H9 (cell line): ENCODE measurements at regions not wholly inside any gene's neighbourhood (a gene's known extent, or its start where the extent isn't known, plus 50 kb on each side); places are given as distances from the start of the nearest gene placed in this dataset.

Experiments
- DNase-seq: peaks from one replicate; pipeline ENCODE4 v3.0.0-alpha.2; 2017
- H2AFZ ChIP-seq: one replicate; pipeline ENCODE4 v1.6.1; 2013; ENCODE audit warnings: mild to moderate bottlenecking, low read length, control low read depth, moderate library complexity
- H2AK5ac ChIP-seq: 2 replicates; pipeline ENCODE4 v1.6.1; 2013; ENCODE audit warnings: low read length, control low read depth, mixed read lengths; ENCODE audit not compliant: insufficient read length
- H2BK120ac ChIP-seq: one replicate; pipeline ENCODE4 v1.6.1; 2013; ENCODE audit warnings: low read depth, mild to moderate bottlenecking, low read length, control low read depth, inconsistent platforms; ENCODE audit not compliant: poor library complexity, severe bottlenecking
- H2BK12ac ChIP-seq: 2 replicates; pipeline ENCODE4 v1.6.1; 2013; ENCODE audit warnings: low read length, control low read depth, mixed read lengths, low read depth; ENCODE audit not compliant: insufficient read length
- H2BK15ac ChIP-seq: 2 replicates; pipeline ENCODE4 v1.6.1; 2013; ENCODE audit warnings: low read depth, low read length, control low read depth
- H2BK20ac ChIP-seq: one replicate; pipeline ENCODE4 v1.6.1; 2013; ENCODE audit warnings: low read depth, mild to moderate bottlenecking, low read length, control low read depth, inconsistent platforms; ENCODE audit not compliant: poor library complexity, severe bottlenecking
- H2BK5ac ChIP-seq: 2 replicates; pipeline ENCODE4 v1.6.1; 2013; ENCODE audit warnings: low read length, control low read depth, mixed read lengths; ENCODE audit not compliant: insufficient read length
- H3K14ac ChIP-seq: 2 replicates; pipeline ENCODE4 v1.6.1; 2013; ENCODE audit warnings: low read length, control low read depth; ENCODE audit not compliant: insufficient read depth
- H3K18ac ChIP-seq: 2 replicates; pipeline ENCODE4 v1.6.1; 2013; ENCODE audit warnings: low read depth, mild to moderate bottlenecking, mixed read lengths, low read length, control low read depth; ENCODE audit not compliant: insufficient read length
- H3K23ac ChIP-seq: 2 replicates; pipeline ENCODE4 v1.6.1; 2013; ENCODE audit warnings: low read length, control low read depth, mixed read lengths, low read depth; ENCODE audit not compliant: insufficient read length
- H3K23me2 ChIP-seq: 2 replicates; pipeline ENCODE4 v1.6.1; 2013; ENCODE audit warnings: low read depth, mild to moderate bottlenecking, mixed read lengths, low read length, control low read depth; ENCODE audit not compliant: insufficient read length, poor library complexity, severe bottlenecking
- H3K27ac ChIP-seq: 2 replicates; pipeline ENCODE4 v1.5.1; 2013; ENCODE audit warnings: low read length, control low read depth, mixed read lengths, low read depth; ENCODE audit not compliant: insufficient read length
- H3K27me3 ChIP-seq: 2 replicates; pipeline ENCODE4 v1.6.1; 2013; ENCODE audit warnings: low read length, control low read depth, inconsistent platforms; ENCODE audit not compliant: insufficient read depth
- H3K4ac ChIP-seq: 2 replicates; pipeline ENCODE4 v1.6.1; 2013; ENCODE audit warnings: low read depth, mild to moderate bottlenecking, control low read depth, inconsistent platforms, low read length, moderate library complexity
- H3K4me1 ChIP-seq: 2 replicates; pipeline ENCODE4 v1.6.1; 2013; ENCODE audit warnings: low read length, control low read depth, inconsistent platforms; ENCODE audit not compliant: insufficient read depth
- H3K4me2 ChIP-seq: 2 replicates; pipeline ENCODE4 v1.6.1; 2013; ENCODE audit warnings: low read length, control low read depth, mixed read lengths; ENCODE audit not compliant: insufficient read length, insufficient read depth
- H3K56ac ChIP-seq: 2 replicates; pipeline ENCODE4 v1.6.1; 2013; ENCODE audit warnings: low read depth, mild to moderate bottlenecking, mixed read lengths, low read length, control low read depth; ENCODE audit not compliant: insufficient read length
- H3K79me1 ChIP-seq: 2 replicates; pipeline ENCODE4 v1.6.1; 2013; ENCODE audit warnings: low read depth, mild to moderate bottlenecking, moderate library complexity, low read length, control low read depth, inconsistent platforms; ENCODE audit not compliant: insufficient read depth, poor library complexity, severe bottlenecking
- H3K79me2 ChIP-seq: 2 replicates; pipeline ENCODE4 v1.6.1; 2013; ENCODE audit warnings: low read length, control low read depth, inconsistent platforms; ENCODE audit not compliant: insufficient read depth
- H3K9ac ChIP-seq: 2 replicates; pipeline ENCODE4 v1.6.1; 2013; ENCODE audit warnings: low read length, control low read depth, mixed read lengths; ENCODE audit not compliant: insufficient read length; ENCODE audit errors: extremely low read depth
- H3K9me3 ChIP-seq: one replicate; pipeline ENCODE4 v1.6.1; 2013; ENCODE audit warnings: low read depth, low read length, inconsistent platforms; ENCODE audit not compliant: control insufficient read depth
- H3T11ph ChIP-seq: one replicate; pipeline ENCODE4 v1.6.1; 2013; ENCODE audit warnings: mild to moderate bottlenecking, low read length, control low read depth, inconsistent platforms
- H4K20me1 ChIP-seq: one replicate; pipeline ENCODE4 v1.6.1; 2013; ENCODE audit not compliant: control insufficient read depth, insufficient read length, insufficient read depth
- H4K5ac ChIP-seq: 2 replicates; pipeline ENCODE4 v1.6.1; 2013; ENCODE audit warnings: low read depth, mild to moderate bottlenecking, mixed read lengths, low read length, control low read depth; ENCODE audit not compliant: insufficient read length
- H4K8ac ChIP-seq: replicated peaks from 2 replicates; pipeline ENCODE4 v1.6.1; 2013; ENCODE audit warnings: low read length, control low read depth, mixed read lengths, low read depth; ENCODE audit not compliant: insufficient read length
- H4K91ac ChIP-seq: 2 replicates; pipeline ENCODE4 v1.6.1; 2013; ENCODE audit warnings: low read depth, mild to moderate bottlenecking, moderate library complexity, mixed read lengths, low read length, control low read depth; ENCODE audit not compliant: insufficient read length
- H3K27ac Mint-ChIP-seq, 3 experiments: 2 replicates in 2 of 3; 3 replicates in 1 of 3; pipeline ENCODE4 v1.8.0; 2020 to 2021; ENCODE audit warnings: mixed read lengths in 3 of 3, mild to moderate bottlenecking in 1 of 3, moderate library complexity in 1 of 3
- H3K27me3 Mint-ChIP-seq: 2 replicates; pipeline ENCODE4 v1.8.0; 2021; ENCODE audit warnings: low read depth, mild to moderate bottlenecking, moderate library complexity, mixed read lengths
- H3K36me3 Mint-ChIP-seq, 3 experiments: 2 replicates in 2 of 3; 3 replicates in 1 of 3; pipeline ENCODE4 v1.8.0; 2020 to 2021; ENCODE audit warnings: low read depth in 3 of 3, mixed read lengths in 3 of 3; ENCODE audit not compliant: insufficient read depth in 1 of 3
- H3K4me1 Mint-ChIP-seq, 2 experiments: 2 replicates each; pipeline ENCODE4 v1.8.0; 2020; ENCODE audit warnings: mixed read lengths in 2 of 2
- H3K4me3 Mint-ChIP-seq, 2 experiments: 2 replicates in 1 of 2; 3 replicates in 1 of 2; pipeline ENCODE4 v1.8.0; 2020 to 2021; ENCODE audit warnings: mild to moderate bottlenecking in 2 of 2, mixed read lengths in 2 of 2, moderate library complexity in 1 of 2
- H3K9me3 Mint-ChIP-seq, 2 experiments: 2 replicates in 1 of 2; 3 replicates in 1 of 2; pipeline ENCODE4 v1.8.0; 2020; ENCODE audit warnings: mild to moderate bottlenecking in 2 of 2, mixed read lengths in 2 of 2, moderate library complexity in 1 of 2
- CTCF ChIP-seq: fragments of 200-600 bp; sonication (generic); conservative IDR thresholded peaks from 3 replicates; pipeline ENCODE4 v1.8.0; 2021; ENCODE audit warnings: antibody characterized with exemption, mild to moderate bottlenecking
- WGBS: extraction: QIAGEN DNeasy Blood & Tissue Kit; methylation state at CpG from one replicate; pipeline ENCODE4 v1.1.7; 2013; ENCODE audit warnings: missing lambda C conversion rate, low lambda C conversion rate, mixed read lengths; ENCODE audit not compliant: insufficient read length; ENCODE audit errors: extremely low coverage; 5-methylcytosine and 5-hydroxymethylcytosine counted together

GRCh38 chr2:176643646-176644045 lies 374.4 kb downstream of the MTX2 start:
- Histone ChIP-seq H4K8ac (no peak overlapping the region), H3K14ac (no peak overlapping the region), H2BK15ac (no peak overlapping the region), H3K23ac (no peak overlapping the region), H3K27ac (no peak overlapping the region), H4K91ac (no peak overlapping the region), H3K4me2 (no peak overlapping the region), H3K9ac (no peak overlapping the region), H3K9me3 (no peaks in the 10 kb centered on the region), H3K4ac (no peak overlapping the region), H3K4me1 (peaks cover 12% of the 10 kb centered on the region; the same call in 1 of the 2 replicates), H2AK5ac (no peak overlapping the region), H2AFZ (no peak overlapping the region), H2BK120ac (no peak overlapping the region), H3K27me3 (peaks cover 5% of the 10 kb centered on the region; the same call in 1 of the 2 replicates), H4K5ac (no peak overlapping the region), H2BK12ac (no peak overlapping the region), H3T11ph (no peak overlapping the region), H3K79me1 (no peaks in the 10 kb centered on the region), H4K20me1 (no peaks in the 10 kb centered on the region), H2BK5ac (no peak overlapping the region), H3K79me2 (no peaks in the 10 kb centered on the region), H2BK20ac (no peak overlapping the region), H3K23me2 (peaks cover 3% of the 10 kb centered on the region), H3K56ac (no peak overlapping the region), H3K18ac (no peak overlapping the region)
- Mint-ChIP-seq H3K27ac (no peak overlapping the region), H3K4me1 (peaks cover 30 to 31% of the 10 kb centered on the region in 2 experiments), H3K9me3 (no peaks in the 10 kb centered on the region), H3K4me3 (no peak overlapping the region), H3K27me3 (peaks cover 61% of the 10 kb centered on the region), H3K36me3 (no peaks in the 10 kb centered on the region)
- WGBS: no CpG with 5 or more reads among the region's 8 CpGs
- peak; percentile 67 for DNase-seq
- no peak for TF ChIP-seq CTCF
